ENCODE measurements at regions not wholly inside any gene's neighbourhood (a gene's known extent, or its start where the extent isn't known, plus 50 kb on each side); places are given as distances from the start of the nearest gene placed in this dataset.

GRCh38 chr3:55164191-55164590, 236.3 kb upstream of the LRTM1 start:
- no peak for DNase-seq (ENCODE audit: low read depth, low spot score)
- no peak overlapping the region for H3K27ac ChIP-seq (ENCODE audit: low read depth, low read length)
- H3K27me3 ChIP-seq (ENCODE audit: control insufficient read depth, insufficient read depth, low read length) = no peaks in the 10 kb centered on the region
- no peak for TF ChIP-seq CTCF (IDR thresholded peaks at IDR 0.05; ENCODE audit: low read depth, low read length)
- CTCF ChIA-PET = no interaction called here
- H3K4me3 ChIP-seq (ENCODE audit: low read depth, low read length) = no peak overlapping the region
- POLR2A ChIA-PET = no interaction called here
- H3K9me3 ChIP-seq (ENCODE audit: control insufficient read depth, insufficient read depth, low read length) = no peaks in the 10 kb centered on the region

- ChIA-PET CTCF (interaction anchor here (1.1 kb wide), 1 partner anchor 293 kb away, joined by 3 read pairs; no protein-coding TSS in a partner anchor), POLR2A (no interaction called here)
- TF ChIP-seq CTCF (IDR thresholded peaks at IDR 0.05; ENCODE audit: low read depth, low read length) = no peak
- Histone ChIP-seq H3K4me3 (ENCODE audit: low read depth, low read length) (no peak overlapping the region), H3K27me3 (ENCODE audit: control insufficient read depth, insufficient read depth, low read length) (no peaks in the 10 kb centered on the region), H3K27ac (ENCODE audit: low read depth, low read length) (no peak overlapping the region), H3K9me3 (ENCODE audit: control insufficient read depth, insufficient read depth, low read length) (no peaks in the 10 kb centered on the region)
- DNase-seq (ENCODE audit: low read depth, low spot score) = no peak
These were observed 235.6 kb upstream of the LRTM1 start for GRCh38 chr3:55163421-55163820.

- Histone ChIP-seq H3K4me3 (ENCODE audit: low read depth, low read length) (no peak overlapping the region), H3K9me3 (ENCODE audit: control insufficient read depth, insufficient read depth, low read length) (no peaks in the 10 kb centered on the region), H3K27me3 (ENCODE audit: control insufficient read depth, insufficient read depth, low read length) (no peaks in the 10 kb centered on the region), H3K27ac (ENCODE audit: low read depth, low read length) (peak overlapping the region; percentile 32)
- no peak for DNase-seq (ENCODE audit: low read depth, low spot score)
- ChIA-PET CTCF (interaction anchor here (0.6 to 1.1 kb wide), 3 partner anchors 288 to 322 kb away, joined by 3 to 5 read pairs (median 3); no protein-coding TSS in a partner anchor), POLR2A (no interaction called here)
- TF ChIP-seq CTCF (IDR thresholded peaks at IDR 0.05; ENCODE audit: low read depth, low read length) = no peak
These were observed 234.4 kb upstream of the LRTM1 start for GRCh38 chr3:55162031-55162795.

GRCh38 chr3:55161231-55161630, 233.4 kb upstream of the LRTM1 start:
- ChIA-PET CTCF (interaction anchor here (1.3 kb wide), 1 partner anchor 308 kb away, joined by 3 read pairs; no protein-coding TSS in a partner anchor), POLR2A (interaction anchor here (1.2 to 1.5 kb wide), 2 partner anchors 74 to 321 kb away, joined by 3 to 8 read pairs; no protein-coding TSS in a partner anchor)
- no peak for DNase-seq (ENCODE audit: low read depth, low spot score)
- Histone ChIP-seq H3K4me3 (ENCODE audit: low read depth, low read length) (no peak overlapping the region), H3K9me3 (ENCODE audit: control insufficient read depth, insufficient read depth, low read length) (no peaks in the 10 kb centered on the region), H3K27me3 (ENCODE audit: control insufficient read depth, insufficient read depth, low read length) (no peaks in the 10 kb centered on the region), H3K27ac (ENCODE audit: low read depth, low read length) (no peak overlapping the region)
- TF ChIP-seq CTCF (IDR thresholded peaks at IDR 0.05; ENCODE audit: low read depth, low read length) = no peak
